ENCODE measurements at regions not wholly inside any gene's neighbourhood (a gene's known extent, or its start where the extent isn't known, plus 50 kb on each side); places are given as distances from the start of the nearest gene placed in this dataset.

GRCh38 chr3:181086011-181086410 lies 96.5 kb upstream of the DNAJC19 start:
- no peak for TF ChIP-seq CTCF (IDR thresholded peaks at IDR 0.05; ENCODE audit: insufficient read depth in 1 of 2, low read depth in 1 of 2, low read length in 1 of 2, severe bottlenecking in 1 of 2, unreplicated experiment in 1 of 2)
- H3K4me3 Mint-ChIP-seq (ENCODE audit: unreplicated experiment) = no peak overlapping the region
- no TSS peak for BruUV-seq (replicated peaks)
- CTCF ChIA-PET = no interaction called here
- no peaks in the 10 kb centered on the region for H3K36me3 Mint-ChIP-seq (ENCODE audit: insufficient read depth, unreplicated experiment)
- no peaks in the 10 kb centered on the region for H3K36me3 ChIP-seq (ENCODE audit: control insufficient read depth, insufficient read depth, low read length)
- DNase-seq = no peak
- intact Hi-C loops (cut with micrococcal nuclease; ENCODE audit: unreplicated experiment) = no loop called here
- peaks cover 2% of the 10 kb centered on the region for H3K9me3 Mint-ChIP-seq (ENCODE audit: unreplicated experiment)
- H3K4me3 ChIP-seq (ENCODE audit: low read depth, low read length) = no peak overlapping the region
- H3K4me1 ChIP-seq = no peaks in the 10 kb centered on the region
- no peaks in the 10 kb centered on the region for H3K9me3 ChIP-seq
- no peaks in the 10 kb centered on the region for H3K4me1 Mint-ChIP-seq (ENCODE audit: low read depth, unreplicated experiment)
- no peak overlapping the region for H3K27ac Mint-ChIP-seq (ENCODE audit: unreplicated experiment)
- peaks cover 12% of the 10 kb centered on the region for H3K27me3 Mint-ChIP-seq (ENCODE audit: insufficient read depth, unreplicated experiment)
- POLR2A ChIA-PET = no interaction called here
- H3K27me3 ChIP-seq (replicated peaks; ENCODE audit: control insufficient read depth, insufficient read depth, low read length) = no peaks in the 10 kb centered on the region

- Histone ChIP-seq H3K4me1 (no peaks in the 10 kb centered on the region), H3K9me3 (no peaks in the 10 kb centered on the region), H3K27me3 (replicated peaks; ENCODE audit: control insufficient read depth, insufficient read depth, low read length) (no peaks in the 10 kb centered on the region), H3K36me3 (ENCODE audit: control insufficient read depth, insufficient read depth, low read length) (no peaks in the 10 kb centered on the region), H3K4me3 (ENCODE audit: low read depth, low read length) (no peak overlapping the region)
- Mint-ChIP-seq H3K36me3 (ENCODE audit: insufficient read depth, unreplicated experiment) (no peaks in the 10 kb centered on the region), H3K9me3 (ENCODE audit: unreplicated experiment) (no peaks in the 10 kb centered on the region), H3K4me3 (ENCODE audit: unreplicated experiment) (no peak overlapping the region), H3K27me3 (ENCODE audit: insufficient read depth, unreplicated experiment) (peaks cover 10% of the 10 kb centered on the region), H3K4me1 (ENCODE audit: low read depth, unreplicated experiment) (no peaks in the 10 kb centered on the region), H3K27ac (ENCODE audit: unreplicated experiment) (no peak overlapping the region)
- intact Hi-C loops (cut with micrococcal nuclease; ENCODE audit: unreplicated experiment) = no loop called here
- DNase-seq = no peak
- no peak for TF ChIP-seq CTCF (IDR thresholded peaks at IDR 0.05; ENCODE audit: insufficient read depth in 1 of 2, low read depth in 1 of 2, low read length in 1 of 2, severe bottlenecking in 1 of 2, unreplicated experiment in 1 of 2)
- ChIA-PET CTCF (no interaction called here), POLR2A (no interaction called here)
- no TSS peak for BruUV-seq (replicated peaks)
These were observed 92.4 kb upstream of the DNAJC19 start for GRCh38 chr3:181081930-181082329.

- CTCF ChIA-PET = no interaction called here
- POLR2A ChIA-PET = no interaction called here
- no peaks in the 10 kb centered on the region for H3K4me1 ChIP-seq
- Mint-ChIP-seq H3K4me3 (ENCODE audit: unreplicated experiment) (no peak overlapping the region), H3K27me3 (ENCODE audit: insufficient read depth, unreplicated experiment) (peaks cover 11% of the 10 kb centered on the region), H3K4me1 (ENCODE audit: low read depth, unreplicated experiment) (no peaks in the 10 kb centered on the region), H3K27ac (ENCODE audit: unreplicated experiment) (no peak overlapping the region), H3K9me3 (ENCODE audit: unreplicated experiment) (peaks cover 9% of the 10 kb centered on the region), H3K36me3 (ENCODE audit: insufficient read depth, unreplicated experiment) (no peaks in the 10 kb centered on the region)
- no peak for DNase-seq
- intact Hi-C loops (cut with micrococcal nuclease; ENCODE audit: unreplicated experiment) = loop anchor here (10.0 kb wide), 1 partner anchor 272 kb away; no protein-coding TSS in a partner anchor
- no peaks in the 10 kb centered on the region for H3K36me3 ChIP-seq (ENCODE audit: control insufficient read depth, insufficient read depth, low read length)
- no peaks in the 10 kb centered on the region for H3K27me3 ChIP-seq (replicated peaks; ENCODE audit: control insufficient read depth, insufficient read depth, low read length)
- BruUV-seq (replicated peaks) = no TSS peak
- H3K9me3 ChIP-seq = no peaks in the 10 kb centered on the region
- no peak overlapping the region for H3K4me3 ChIP-seq (ENCODE audit: low read depth, low read length)
- TF ChIP-seq CTCF (IDR thresholded peaks at IDR 0.05; ENCODE audit: insufficient read depth in 1 of 2, low read depth in 1 of 2, low read length in 1 of 2, severe bottlenecking in 1 of 2, unreplicated experiment in 1 of 2) = no peak
These were observed 87.0 kb upstream of the DNAJC19 start for GRCh38 chr3:181076558-181076957.

Data from Caco-2 (cell line).